Omental fat pad (tissue), 3 donors: ENCODE measurements at regions not wholly inside any gene's neighbourhood (a gene's known extent, or its start where the extent isn't known, plus 50 kb on each side); places are given as distances from the start of the nearest gene placed in this dataset.

ENCODE experiments used
- ATAC-seq: fragments of 150-250 bp; one replicate; pipeline ENCODE4 v1.9.1; 2016; ENCODE audit warnings: mild to moderate bottlenecking, moderate library complexity; ENCODE audit not compliant: low FRiP score
- DNase-seq: peaks from one replicate; pipeline ENCODE4 v3.0.0-alpha.2; 2019; ENCODE audit warnings: low spot score
- CTCF ChIP-seq, 3 donors: fragments of 450-650 bp; IDR thresholded peaks; one replicate each; pipeline ENCODE4 v1.5.1; 2016 to 2017; ENCODE audit warnings: antibody characterized with exemption in 3 of 3, mild to moderate bottlenecking in 3 of 3, moderate library complexity in 2 of 3

- TF ChIP-seq CTCF (IDR thresholded peaks at IDR 0.05), result no peak
- DNase-seq (peak; percentile 15), ATAC-seq (no peak)
Observed at GRCh38 chr3:127483902-127484591, 106.5 kb downstream of the TPRA1 start.

GRCh38 chr3:127483005-127483641, 107.4 kb downstream of the TPRA1 start:
- ATAC-seq (no peak), DNase-seq (peak; percentile 7)
- no peak for TF ChIP-seq CTCF (IDR thresholded peaks at IDR 0.05)

GRCh38 chr3:127482216-127483004, 108.1 kb downstream of the TPRA1 start:
- no peak for ATAC-seq
- DNase-seq, result peak; percentile 13
- no peak for TF ChIP-seq CTCF (IDR thresholded peaks at IDR 0.05)

GRCh38 chr3:127480196-127480954, 110.2 kb downstream of the TPRA1 start:
- no peak for TF ChIP-seq CTCF (IDR thresholded peaks at IDR 0.05)
- DNase-seq (peak; percentile 18), ATAC-seq (no peak)

- no peak for DNase-seq
- no peak for ATAC-seq
- TF ChIP-seq CTCF (IDR thresholded peaks at IDR 0.05), result no peak
Observed at GRCh38 chr3:127479449-127479848, 111.1 kb downstream of the TPRA1 start.

GRCh38 chr3:127478922-127479321, 111.6 kb downstream of the TPRA1 start:
- TF ChIP-seq CTCF (IDR thresholded peaks at IDR 0.05), result no peak
- no peak for ATAC-seq
- DNase-seq, result no peak
